ENCODE measurements at regions not wholly inside any gene's neighbourhood (a gene's known extent, or its start where the extent isn't known, plus 50 kb on each side); places are given as distances from the start of the nearest gene placed in this dataset.

DNA sequence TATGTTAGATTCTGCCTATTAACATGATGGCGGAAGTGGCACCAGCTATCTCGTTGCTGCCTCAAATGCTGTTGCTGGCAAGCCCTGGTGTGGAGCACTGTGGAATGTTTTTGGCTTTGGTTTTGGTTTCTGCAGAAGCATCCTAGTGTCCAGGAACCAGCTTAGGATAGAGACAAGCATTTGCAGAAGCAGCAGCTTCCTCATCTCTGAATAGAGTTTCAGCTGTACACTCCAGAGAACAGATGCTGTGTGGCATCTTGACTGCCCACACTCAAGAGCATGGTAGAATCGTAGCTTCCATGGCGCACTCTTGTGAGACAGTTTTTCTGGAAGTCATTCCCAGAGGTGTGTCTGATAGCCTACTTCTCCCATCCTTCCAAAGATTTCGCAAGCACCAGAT lies 145.3 kb upstream of the RXFP2 start:
- no peaks in the 10 kb centered on the region for H3F3A ChIP-seq (ENCODE audit: low read depth)
- H3K79me2 ChIP-seq (ENCODE audit: low read depth) = no peaks in the 10 kb centered on the region
- H3K27ac ChIP-seq = no peak overlapping the region
- Mint-ChIP-seq H3K27me3 (ENCODE audit: insufficient read depth, low read depth) (no peaks in the 10 kb centered on the region), H3K4me3 (no peak overlapping the region), H3K4me1 (peaks cover 5% of the 10 kb centered on the region), H3K36me3 (no peaks in the 10 kb centered on the region), H3K9me3 (no peaks in the 10 kb centered on the region), H3K27ac (no peak overlapping the region)
- H3K4me2 ChIP-seq = no peak overlapping the region
- no peaks in the 10 kb centered on the region for H3K27me3 ChIP-seq
- no peaks in the 10 kb centered on the region for H3K36me3 ChIP-seq
- H3K9ac ChIP-seq = no peak overlapping the region
- H2AFZ ChIP-seq (replicated peaks) = no peak overlapping the region
- TF ChIP-seq EZH2phosphoT487 (IDR thresholded peaks at IDR 0.05) (no peak), EZH2 (IDR thresholded peaks at IDR 0.05) (no peak)
- TF ChIP-seq, protein P1, sequence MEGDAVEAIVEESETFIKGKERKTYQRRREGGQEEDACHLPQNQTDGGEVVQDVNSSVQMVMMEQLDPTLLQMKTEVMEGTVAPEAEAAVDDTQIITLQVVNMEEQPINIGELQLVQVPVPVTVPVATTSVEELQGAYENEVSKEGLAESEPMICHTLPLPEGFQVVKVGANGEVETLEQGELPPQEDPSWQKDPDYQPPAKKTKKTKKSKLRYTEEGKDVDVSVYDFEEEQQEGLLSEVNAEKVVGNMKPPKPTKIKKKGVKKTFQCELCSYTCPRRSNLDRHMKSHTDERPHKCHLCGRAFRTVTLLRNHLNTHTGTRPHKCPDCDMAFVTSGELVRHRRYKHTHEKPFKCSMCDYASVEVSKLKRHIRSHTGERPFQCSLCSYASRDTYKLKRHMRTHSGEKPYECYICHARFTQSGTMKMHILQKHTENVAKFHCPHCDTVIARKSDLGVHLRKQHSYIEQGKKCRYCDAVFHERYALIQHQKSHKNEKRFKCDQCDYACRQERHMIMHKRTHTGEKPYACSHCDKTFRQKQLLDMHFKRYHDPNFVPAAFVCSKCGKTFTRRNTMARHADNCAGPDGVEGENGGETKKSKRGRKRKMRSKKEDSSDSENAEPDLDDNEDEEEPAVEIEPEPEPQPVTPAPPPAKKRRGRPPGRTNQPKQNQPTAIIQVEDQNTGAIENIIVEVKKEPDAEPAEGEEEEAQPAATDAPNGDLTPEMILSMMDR (IDR thresholded peaks at IDR 0.05) = no peak
- H3K4me3 ChIP-seq = no peak overlapping the region
- H3K9me3 ChIP-seq (ENCODE audit: low read depth) = no peaks in the 10 kb centered on the region
- no peaks in the 10 kb centered on the region for H3K4me1 ChIP-seq
- DNase-seq (ENCODE audit: low spot score) = no peak
- no peaks in the 10 kb centered on the region for H4K20me1 ChIP-seq (ENCODE audit: low read depth)

DNA sequence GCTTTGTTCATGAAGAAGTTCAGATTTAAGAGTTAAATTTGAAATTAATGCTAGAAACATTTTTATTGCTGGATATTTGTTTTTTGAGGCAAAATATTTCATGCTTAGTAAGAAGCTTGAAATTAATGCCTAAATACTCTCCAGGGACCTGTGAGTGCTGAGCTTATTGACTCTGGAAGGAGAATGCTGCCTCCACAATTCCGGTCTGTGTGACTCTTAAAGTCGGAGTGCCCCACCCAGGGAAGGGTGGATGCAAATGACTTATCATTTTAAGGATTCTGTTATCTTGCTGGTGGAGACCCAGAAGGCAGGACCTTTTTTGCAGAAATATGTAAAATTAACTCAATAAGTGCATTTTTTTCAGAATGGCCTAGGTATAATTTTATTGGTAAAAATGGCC lies 143.8 kb upstream of the RXFP2 start:
- H3K9me3 ChIP-seq (ENCODE audit: low read depth) = no peaks in the 10 kb centered on the region
- no peak overlapping the region for H3K4me3 ChIP-seq
- H3K4me1 Mint-ChIP-seq = peaks cover 5% of the 10 kb centered on the region
- H3K27ac ChIP-seq = no peak overlapping the region
- no peak overlapping the region for H3K4me3 Mint-ChIP-seq
- H3F3A ChIP-seq (ENCODE audit: low read depth) = no peaks in the 10 kb centered on the region
- no peaks in the 10 kb centered on the region for H3K36me3 Mint-ChIP-seq
- DNase-seq (ENCODE audit: low spot score) = no peak
- TF ChIP-seq, protein P1 (IDR thresholded peaks at IDR 0.05) = no peak
- TF ChIP-seq EZH2 (IDR thresholded peaks at IDR 0.05) = no peak
- no peak for TF ChIP-seq EZH2phosphoT487 (IDR thresholded peaks at IDR 0.05)
- H3K79me2 ChIP-seq (ENCODE audit: low read depth) = no peaks in the 10 kb centered on the region
- no peaks in the 10 kb centered on the region for H3K36me3 ChIP-seq
- H3K27me3 Mint-ChIP-seq (ENCODE audit: insufficient read depth, low read depth) = no peaks in the 10 kb centered on the region
- no peaks in the 10 kb centered on the region for H3K4me1 ChIP-seq
- no peaks in the 10 kb centered on the region for H4K20me1 ChIP-seq (ENCODE audit: low read depth)
- H3K9me3 Mint-ChIP-seq = no peaks in the 10 kb centered on the region
- no peak overlapping the region for H3K9ac ChIP-seq
- no peaks in the 10 kb centered on the region for H3K27me3 ChIP-seq
- no peak overlapping the region for H2AFZ ChIP-seq (replicated peaks)
- no peak overlapping the region for H3K4me2 ChIP-seq
- H3K27ac Mint-ChIP-seq = no peak overlapping the region

DNA sequence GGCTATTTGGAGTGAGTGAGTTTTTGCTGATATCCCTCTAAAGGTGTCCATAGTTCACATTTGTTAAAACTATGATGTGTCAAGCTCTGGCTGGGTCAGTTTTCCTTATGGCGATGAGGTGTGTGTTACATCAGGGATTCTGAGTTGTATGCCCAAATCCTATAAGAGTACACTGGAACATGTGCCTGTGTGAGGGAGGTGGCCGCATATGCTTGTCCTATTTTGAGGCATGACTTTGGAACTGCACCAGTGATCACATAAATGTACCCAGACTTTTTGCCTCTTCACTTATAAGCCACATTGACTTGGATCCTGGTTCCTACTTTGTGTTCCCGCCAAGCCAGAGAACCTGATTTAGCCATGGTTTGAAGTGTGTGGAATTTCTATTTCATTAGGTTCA lies 140.3 kb upstream of the RXFP2 start:
- Mint-ChIP-seq H3K36me3 (no peaks in the 10 kb centered on the region), H3K27ac (no peak overlapping the region), H3K4me3 (no peak overlapping the region), H3K9me3 (no peaks in the 10 kb centered on the region), H3K27me3 (ENCODE audit: insufficient read depth, low read depth) (no peaks in the 10 kb centered on the region), H3K4me1 (peaks cover under 1% of the 10 kb centered on the region)
- Histone ChIP-seq H4K20me1 (ENCODE audit: low read depth) (no peaks in the 10 kb centered on the region), H3K9ac (no peak overlapping the region), H3K4me3 (no peak overlapping the region), H3K4me1 (no peaks in the 10 kb centered on the region), H3K27ac (no peak overlapping the region), H3K79me2 (ENCODE audit: low read depth) (no peaks in the 10 kb centered on the region), H3K36me3 (no peaks in the 10 kb centered on the region), H2AFZ (replicated peaks) (no peak overlapping the region), H3F3A (ENCODE audit: low read depth) (peaks cover 9% of the 10 kb centered on the region), H3K4me2 (no peak overlapping the region), H3K9me3 (ENCODE audit: low read depth) (no peaks in the 10 kb centered on the region), H3K27me3 (no peaks in the 10 kb centered on the region)
- TF ChIP-seq EZH2 (IDR thresholded peaks at IDR 0.05) = no peak
- TF ChIP-seq, protein P1 (IDR thresholded peaks at IDR 0.05) = no peak
- TF ChIP-seq EZH2phosphoT487 (IDR thresholded peaks at IDR 0.05) = no peak
- DNase-seq (ENCODE audit: low spot score) = no peak

Data from neural progenitor cell (in vitro differentiated cells).